Activated CD4-positive, alpha-beta T cell treated with anti-CD3 and anti-CD28 coated beads for 36 hours (primary cell): ENCODE measurements at regions not wholly inside any gene's neighbourhood (a gene's known extent, or its start where the extent isn't known, plus 50 kb on each side); places are given as distances from the start of the nearest gene placed in this dataset.

Experiments used
- ATAC-seq: fragments of 200-7000 bp; cut with Tn5 transposase; one replicate; pipeline ENCODE4 v1.10.0; 2021; ENCODE audit warnings: mild to moderate bottlenecking, moderate library complexity
- CTCF ChIA-PET: fragments of 350-600 bp; sonication (Branson Sonifier 250); formaldehyde crosslinking; loops from one replicate; lab custom pipeline; 2021; ENCODE audit warnings: antibody characterized with exemption; lab: Charles Lee
- POLR2A ChIA-PET: fragments of 350-600 bp; sonication (Branson Sonifier 250); formaldehyde crosslinking; loops from one replicate; lab custom pipeline; 2021; ENCODE audit warnings: antibody characterized with exemption, inconsistent platforms; lab: Charles Lee
- DNase-seq: peaks from one replicate; pipeline ENCODE4 v3.0.0-alpha.2; 2020
- H3K27ac Mint-ChIP-seq: one replicate; pipeline ENCODE4 v1.8.0; 2021; ENCODE audit warnings: mixed read lengths
- H3K27me3 Mint-ChIP-seq: one replicate; pipeline ENCODE4 v1.8.0; 2021; ENCODE audit warnings: mixed read lengths
- H3K36me3 Mint-ChIP-seq: one replicate; pipeline ENCODE4 v1.8.0; 2021; ENCODE audit warnings: low read depth, mixed read lengths
- H3K4me1 Mint-ChIP-seq: one replicate; pipeline ENCODE4 v1.8.0; 2021; ENCODE audit warnings: mixed read lengths
- H3K4me3 Mint-ChIP-seq: one replicate; pipeline ENCODE4 v1.8.0; 2021; ENCODE audit warnings: mild to moderate bottlenecking, moderate library complexity, mixed read lengths
- H3K9me3 Mint-ChIP-seq: one replicate; pipeline ENCODE4 v1.8.0; 2021; ENCODE audit warnings: low read depth, mixed read lengths
- intact Hi-C, 2 experiments: fragments of 100-400 bp; cut with DNase I in 1 of 2; cut with micrococcal nuclease in 1 of 2; formaldehyde crosslinking; loops; one replicate each; pipeline versions ENCODE4 v1.14.2 to v1.15.1; 2022 to 2024; cut with DNase I, micrococcal nuclease

GRCh38 chr3:84184937-84185336 lies 773.9 kb upstream of the CADM2 start:
- intact Hi-C loops: no loop called here
- POLR2A ChIA-PET: no interaction called here

GRCh38 chr3:84194029-84194428 lies 764.8 kb upstream of the CADM2 start:
- POLR2A ChIA-PET: no interaction called here
- no peak for ATAC-seq

More at GRCh38 chr3:84184937-84185336, 773.9 kb upstream of the CADM2 start:
- CTCF ChIA-PET: no interaction called here
- H3K27ac Mint-ChIP-seq: no peak overlapping the region
- H3K27me3 Mint-ChIP-seq: no peaks in the 10 kb centered on the region
- H3K4me1 Mint-ChIP-seq: no peaks in the 10 kb centered on the region
- H3K4me3 Mint-ChIP-seq: no peak overlapping the region
- ATAC-seq (no peak), DNase-seq (no peak)
- no peaks in the 10 kb centered on the region for H3K36me3 Mint-ChIP-seq
- peaks cover 11% of the 10 kb centered on the region for H3K9me3 Mint-ChIP-seq

GRCh38 chr3:84209474-84209873 lies 749.3 kb upstream of the CADM2 start:
- ATAC-seq: no peak
- H3K27me3 Mint-ChIP-seq: no peaks in the 10 kb centered on the region
- no peaks in the 10 kb centered on the region for H3K4me1 Mint-ChIP-seq
- ChIA-PET CTCF (no interaction called here), POLR2A (no interaction called here)
- H3K9me3 Mint-ChIP-seq: peaks cover 7% of the 10 kb centered on the region
- intact Hi-C loops: no loop called here
- no peak for DNase-seq
- no peak overlapping the region for H3K4me3 Mint-ChIP-seq
- H3K27ac Mint-ChIP-seq: no peak overlapping the region
- H3K36me3 Mint-ChIP-seq: no peaks in the 10 kb centered on the region

More at GRCh38 chr3:84194029-84194428, 764.8 kb upstream of the CADM2 start:
- Mint-ChIP-seq H3K4me1 (no peaks in the 10 kb centered on the region), H3K27ac (no peak overlapping the region), H3K4me3 (no peak overlapping the region), H3K36me3 (no peaks in the 10 kb centered on the region), H3K27me3 (no peaks in the 10 kb centered on the region), H3K9me3 (peaks cover 26% of the 10 kb centered on the region)
- DNase-seq: no peak
- CTCF ChIA-PET: no interaction called here
- intact Hi-C loops: no loop called here

- intact Hi-C loops: no loop called here
- no peaks in the 10 kb centered on the region for H3K36me3 Mint-ChIP-seq
- ATAC-seq (no peak), DNase-seq (no peak)
- no peak overlapping the region for H3K27ac Mint-ChIP-seq
- ChIA-PET CTCF (no interaction called here), POLR2A (no interaction called here)
- no peaks in the 10 kb centered on the region for H3K27me3 Mint-ChIP-seq
- no peaks in the 10 kb centered on the region for H3K4me1 Mint-ChIP-seq
- H3K4me3 Mint-ChIP-seq: no peak overlapping the region
- peaks cover 33% of the 10 kb centered on the region for H3K9me3 Mint-ChIP-seq
These were observed 735.3 kb upstream of the CADM2 start for GRCh38 chr3:84223512-84223911.

GRCh38 chr3:84224262-84224661 lies 734.5 kb upstream of the CADM2 start:
- POLR2A ChIA-PET: no interaction called here
- no peak overlapping the region for H3K4me3 Mint-ChIP-seq

GRCh38 chr3:84236261-84236660 lies 722.5 kb upstream of the CADM2 start:
- ChIA-PET POLR2A (no interaction called here), CTCF (no interaction called here)
- intact Hi-C loops: no loop called here
- no peak for DNase-seq
- H3K9me3 Mint-ChIP-seq: peaks cover 14% of the 10 kb centered on the region
- H3K36me3 Mint-ChIP-seq: no peaks in the 10 kb centered on the region
- H3K27ac Mint-ChIP-seq: no peak overlapping the region
- H3K4me3 Mint-ChIP-seq: no peak overlapping the region
- ATAC-seq: no peak
- no peaks in the 10 kb centered on the region for H3K4me1 Mint-ChIP-seq
- no peaks in the 10 kb centered on the region for H3K27me3 Mint-ChIP-seq

More at GRCh38 chr3:84224262-84224661, 734.5 kb upstream of the CADM2 start:
- intact Hi-C loops: no loop called here
- DNase-seq (no peak), ATAC-seq (no peak)
- Mint-ChIP-seq H3K36me3 (no peaks in the 10 kb centered on the region), H3K27ac (no peak overlapping the region), H3K4me1 (no peaks in the 10 kb centered on the region), H3K9me3 (peaks cover 34% of the 10 kb centered on the region), H3K27me3 (no peaks in the 10 kb centered on the region)
- CTCF ChIA-PET: no interaction called here

GRCh38 chr3:84245789-84246188 lies 713.0 kb upstream of the CADM2 start:
- DNase-seq (no peak), ATAC-seq (no peak)
- Mint-ChIP-seq H3K36me3 (no peaks in the 10 kb centered on the region), H3K4me3 (no peak overlapping the region), H3K27me3 (no peaks in the 10 kb centered on the region), H3K27ac (no peak overlapping the region), H3K4me1 (no peaks in the 10 kb centered on the region), H3K9me3 (peaks cover 26% of the 10 kb centered on the region)
- intact Hi-C loops: no loop called here
- POLR2A ChIA-PET: no interaction called here
- CTCF ChIA-PET: no interaction called here

- Mint-ChIP-seq H3K27me3 (no peaks in the 10 kb centered on the region), H3K9me3 (peaks cover 8% of the 10 kb centered on the region), H3K4me1 (no peaks in the 10 kb centered on the region), H3K4me3 (no peak overlapping the region), H3K36me3 (no peaks in the 10 kb centered on the region), H3K27ac (no peak overlapping the region)
- ChIA-PET CTCF (no interaction called here), POLR2A (no interaction called here)
- ATAC-seq: no peak
- intact Hi-C loops: no loop called here
- DNase-seq: no peak
These were observed 698.2 kb upstream of the CADM2 start for GRCh38 chr3:84260596-84260995.

GRCh38 chr3:84265768-84266167 lies 693.0 kb upstream of the CADM2 start:
- CTCF ChIA-PET: no interaction called here
- POLR2A ChIA-PET: no interaction called here
- peaks cover 21% of the 10 kb centered on the region for H3K9me3 Mint-ChIP-seq
- H3K27ac Mint-ChIP-seq: no peak overlapping the region
- H3K4me3 Mint-ChIP-seq: no peak overlapping the region
- DNase-seq (no peak), ATAC-seq (no peak)
- H3K27me3 Mint-ChIP-seq: no peaks in the 10 kb centered on the region
- no peaks in the 10 kb centered on the region for H3K36me3 Mint-ChIP-seq
- intact Hi-C loops: no loop called here
- no peaks in the 10 kb centered on the region for H3K4me1 Mint-ChIP-seq

GRCh38 chr3:84275532-84275931 lies 683.3 kb upstream of the CADM2 start:
- CTCF ChIA-PET: no interaction called here
- no peak for DNase-seq
- no peak for ATAC-seq
- POLR2A ChIA-PET: no interaction called here
- Mint-ChIP-seq H3K27me3 (no peaks in the 10 kb centered on the region), H3K36me3 (no peaks in the 10 kb centered on the region), H3K4me3 (no peak overlapping the region), H3K4me1 (no peaks in the 10 kb centered on the region), H3K9me3 (peaks cover 5% of the 10 kb centered on the region), H3K27ac (no peak overlapping the region)
- intact Hi-C loops: no loop called here

- ATAC-seq (no peak), DNase-seq (no peak)
- Mint-ChIP-seq H3K4me3 (no peak overlapping the region), H3K27ac (no peak overlapping the region), H3K4me1 (no peaks in the 10 kb centered on the region), H3K27me3 (no peaks in the 10 kb centered on the region), H3K36me3 (no peaks in the 10 kb centered on the region), H3K9me3 (peaks cover 8% of the 10 kb centered on the region)
- intact Hi-C loops: no loop called here
- CTCF ChIA-PET: interaction anchor here (0.6 kb wide), 1 partner anchor 462 kb away, joined by 3 read pairs; no protein-coding TSS in a partner anchor
- POLR2A ChIA-PET: no interaction called here
These were observed 681.1 kb upstream of the CADM2 start for GRCh38 chr3:84277562-84278224.

- no peak for DNase-seq
- intact Hi-C loops: no loop called here
- POLR2A ChIA-PET: no interaction called here
- Mint-ChIP-seq H3K4me3 (no peak overlapping the region), H3K4me1 (no peaks in the 10 kb centered on the region), H3K27me3 (no peaks in the 10 kb centered on the region), H3K36me3 (no peaks in the 10 kb centered on the region), H3K27ac (no peak overlapping the region), H3K9me3 (peaks cover 4% of the 10 kb centered on the region)
- CTCF ChIA-PET: no interaction called here
- no peak for ATAC-seq
These were observed 666.7 kb upstream of the CADM2 start for GRCh38 chr3:84292128-84292527.
